ENCODE measurements at regions not wholly inside any gene's neighbourhood (a gene's known extent, or its start where the extent isn't known, plus 50 kb on each side); places are given as distances from the start of the nearest gene placed in this dataset.

GRCh38 chr3:34808287-34808686, 831.0 kb upstream of the ARPP21 start:
- ATAC-seq (no peak), DNase-seq (no peak)
- Histone ChIP-seq H3K27me3 (ENCODE audit: control insufficient read depth, insufficient read depth) (no peaks in the 10 kb centered on the region), H3K4me3 (ENCODE audit: low read length) (no peak overlapping the region), H3K9me3 (ENCODE audit: control insufficient read depth, low read length) (no peaks in the 10 kb centered on the region), H3K27ac (ENCODE audit: low read length) (no peak overlapping the region), H3K4me1 (ENCODE audit: control insufficient read depth, insufficient read depth, low read length) (no peaks in the 10 kb centered on the region)
- 86% methylated on average over 1 of the region's 1 CpG for WGBS
- intact Hi-C loops (cut with DNase I): no loop called here

- ATAC-seq: no peak
- Histone ChIP-seq H3K4me3 (ENCODE audit: low read length) (no peak overlapping the region), H3K27ac (ENCODE audit: low read length) (no peak overlapping the region), H3K9me3 (ENCODE audit: control insufficient read depth, low read length) (no peaks in the 10 kb centered on the region), H3K27me3 (ENCODE audit: control insufficient read depth, insufficient read depth) (no peaks in the 10 kb centered on the region), H3K4me1 (ENCODE audit: control insufficient read depth, insufficient read depth, low read length) (no peaks in the 10 kb centered on the region)
- DNase-seq: no peak
- intact Hi-C loops (cut with DNase I): no loop called here
- WGBS: 85% methylated on average over 2 of the region's 2 CpGs
Observed at GRCh38 chr3:34828847-34829246, 810.5 kb upstream of the ARPP21 start.

GRCh38 chr3:34832865-34833508, 806.3 kb upstream of the ARPP21 start:
- intact Hi-C loops (cut with DNase I): no loop called here
- no peak for ATAC-seq
- WGBS: 75% methylated on average over 1 of the region's 1 CpG

GRCh38 chr3:34837848-34838741, 801.2 kb upstream of the ARPP21 start:
- 75% methylated on average over 4 of the region's 4 CpGs for WGBS

More at GRCh38 chr3:34832865-34833508, 806.3 kb upstream of the ARPP21 start:
- Histone ChIP-seq H3K4me1 (ENCODE audit: control insufficient read depth, insufficient read depth, low read length) (no peaks in the 10 kb centered on the region), H3K27ac (ENCODE audit: low read length) (no peak overlapping the region), H3K9me3 (ENCODE audit: control insufficient read depth, low read length) (no peaks in the 10 kb centered on the region), H3K4me3 (ENCODE audit: low read length) (no peak overlapping the region), H3K27me3 (ENCODE audit: control insufficient read depth, insufficient read depth) (no peaks in the 10 kb centered on the region)
- DNase-seq: no peak

GRCh38 chr3:34842706-34843480, 796.4 kb upstream of the ARPP21 start:
- Histone ChIP-seq H3K4me3 (ENCODE audit: low read length) (no peak overlapping the region), H3K4me1 (ENCODE audit: control insufficient read depth, insufficient read depth, low read length) (no peaks in the 10 kb centered on the region), H3K9me3 (ENCODE audit: control insufficient read depth, low read length) (no peaks in the 10 kb centered on the region), H3K27me3 (ENCODE audit: control insufficient read depth, insufficient read depth) (no peaks in the 10 kb centered on the region), H3K27ac (ENCODE audit: low read length) (no peak overlapping the region)
- no peak for ATAC-seq
- intact Hi-C loops (cut with DNase I): no loop called here
- 24% methylated on average over 4 of the region's 4 CpGs for WGBS
- DNase-seq: no peak

More at GRCh38 chr3:34837848-34838741, 801.2 kb upstream of the ARPP21 start:
- no peak for ATAC-seq
- DNase-seq: no peak
- Histone ChIP-seq H3K4me1 (ENCODE audit: control insufficient read depth, insufficient read depth, low read length) (no peaks in the 10 kb centered on the region), H3K27ac (ENCODE audit: low read length) (no peak overlapping the region), H3K9me3 (ENCODE audit: control insufficient read depth, low read length) (no peaks in the 10 kb centered on the region), H3K4me3 (ENCODE audit: low read length) (no peak overlapping the region), H3K27me3 (ENCODE audit: control insufficient read depth, insufficient read depth) (no peaks in the 10 kb centered on the region)
- intact Hi-C loops (cut with DNase I): no loop called here

- H3K9me3 ChIP-seq (ENCODE audit: control insufficient read depth, low read length): no peaks in the 10 kb centered on the region
- DNase-seq: no peak
- H3K4me3 ChIP-seq (ENCODE audit: low read length): no peak overlapping the region
- no peaks in the 10 kb centered on the region for H3K4me1 ChIP-seq (ENCODE audit: control insufficient read depth, insufficient read depth, low read length)
- ATAC-seq: no peak
- WGBS: 47% methylated on average over 2 of the region's 2 CpGs
- intact Hi-C loops (cut with DNase I): no loop called here
- H3K27ac ChIP-seq (ENCODE audit: low read length): no peak overlapping the region
- no peaks in the 10 kb centered on the region for H3K27me3 ChIP-seq (ENCODE audit: control insufficient read depth, insufficient read depth)
Observed at GRCh38 chr3:34844323-34844620, 795.1 kb upstream of the ARPP21 start.

GRCh38 chr3:34851137-34851536, 788.2 kb upstream of the ARPP21 start:
- H3K27me3 ChIP-seq (ENCODE audit: control insufficient read depth, insufficient read depth): no peaks in the 10 kb centered on the region
- H3K4me1 ChIP-seq (ENCODE audit: control insufficient read depth, insufficient read depth, low read length): no peaks in the 10 kb centered on the region
- no peaks in the 10 kb centered on the region for H3K9me3 ChIP-seq (ENCODE audit: control insufficient read depth, low read length)
- H3K4me3 ChIP-seq (ENCODE audit: low read length): no peak overlapping the region
- DNase-seq (no peak), ATAC-seq (no peak)
- no peak overlapping the region for H3K27ac ChIP-seq (ENCODE audit: low read length)
- 69% methylated on average over 1 of the region's 1 CpG for WGBS
- intact Hi-C loops (cut with DNase I): no loop called here

GRCh38 chr3:34852844-34853439, 786.4 kb upstream of the ARPP21 start:
- H3K27ac ChIP-seq (ENCODE audit: low read length): no peak overlapping the region
- H3K9me3 ChIP-seq (ENCODE audit: control insufficient read depth, low read length): no peaks in the 10 kb centered on the region
- no peaks in the 10 kb centered on the region for H3K27me3 ChIP-seq (ENCODE audit: control insufficient read depth, insufficient read depth)
- no peaks in the 10 kb centered on the region for H3K4me1 ChIP-seq (ENCODE audit: control insufficient read depth, insufficient read depth, low read length)
- DNase-seq (no peak), ATAC-seq (no peak)
- 95% methylated on average over 1 of the region's 1 CpG for WGBS
- H3K4me3 ChIP-seq (ENCODE audit: low read length): no peak overlapping the region
- intact Hi-C loops (cut with DNase I): no loop called here

GRCh38 chr3:34856081-34856947, 783.0 kb upstream of the ARPP21 start:
- ATAC-seq: no peak

GRCh38 chr3:34858067-34858660, 781.2 kb upstream of the ARPP21 start:
- no peaks in the 10 kb centered on the region for H3K4me1 ChIP-seq (ENCODE audit: control insufficient read depth, insufficient read depth, low read length)
- WGBS: 81% methylated on average over 3 of the region's 3 CpGs
- ATAC-seq: no peak
- no peak for DNase-seq
- H3K9me3 ChIP-seq (ENCODE audit: control insufficient read depth, low read length): no peaks in the 10 kb centered on the region
- no peak overlapping the region for H3K4me3 ChIP-seq (ENCODE audit: low read length)
- intact Hi-C loops (cut with DNase I): no loop called here
- H3K27ac ChIP-seq (ENCODE audit: low read length): no peak overlapping the region
- no peaks in the 10 kb centered on the region for H3K27me3 ChIP-seq (ENCODE audit: control insufficient read depth, insufficient read depth)

More at GRCh38 chr3:34856081-34856947, 783.0 kb upstream of the ARPP21 start:
- intact Hi-C loops (cut with DNase I): no loop called here
- H3K27ac ChIP-seq (ENCODE audit: low read length): no peak overlapping the region
- H3K9me3 ChIP-seq (ENCODE audit: control insufficient read depth, low read length): no peaks in the 10 kb centered on the region
- H3K4me1 ChIP-seq (ENCODE audit: control insufficient read depth, insufficient read depth, low read length): no peaks in the 10 kb centered on the region
- no peak for DNase-seq
- 14% methylated on average over 7 of the region's 7 CpGs for WGBS
- H3K27me3 ChIP-seq (ENCODE audit: control insufficient read depth, insufficient read depth): no peaks in the 10 kb centered on the region
- no peak overlapping the region for H3K4me3 ChIP-seq (ENCODE audit: low read length)

Measured in right cardiac atrium (tissue), 5 donors.